Body of pancreas (tissue), 4 donors: ENCODE measurements at regions not wholly inside any gene's neighbourhood (a gene's known extent, or its start where the extent isn't known, plus 50 kb on each side); places are given as distances from the start of the nearest gene placed in this dataset.

Experiments used
- CTCF ChIP-seq, 7 experiments: fragments of 450-650 bp in 4 of 7; fragments of 200-600 bp in 3 of 7; sonication (generic) in 3 of 7; IDR thresholded peaks; one replicate each; pipeline ENCODE4 v1.5.1; 2016 to 2019; ENCODE audit warnings: antibody characterized with exemption in 7 of 7
- POLR2A ChIP-seq, 3 donors: fragments of 450-650 bp; IDR thresholded peaks; one replicate each; pipeline ENCODE4 v1.6.1; 2016; ENCODE audit warnings: antibody characterized with exemption in 3 of 3, mild to moderate bottlenecking in 2 of 3

GRCh38 chr1:68812333-68812732 lies 315.5 kb upstream of the DEPDC1 start:
- TF ChIP-seq POLR2A (IDR thresholded peaks at IDR 0.05) (no peak), CTCF (IDR thresholded peaks at IDR 0.05) (no peak)
